ENCODE measurements at regions not wholly inside any gene's neighbourhood (a gene's known extent, or its start where the extent isn't known, plus 50 kb on each side); places are given as distances from the start of the nearest gene placed in this dataset.

- no peak for DNase-seq
Observed at GRCh38 chr7:25759748-25760147, 392.2 kb upstream of the NFE2L3 start.

- no peak for DNase-seq
Observed at GRCh38 chr7:25762511-25763462, 389.2 kb upstream of the NFE2L3 start.

- no peak for DNase-seq
Observed at GRCh38 chr7:25763463-25763860, 388.5 kb upstream of the NFE2L3 start.

- DNase-seq = no peak
Observed at GRCh38 chr7:25765110-25765655, 386.8 kb upstream of the NFE2L3 start.

GRCh38 chr7:25770235-25770634 is 381.8 kb upstream of the NFE2L3 start:
- no peak for DNase-seq

GRCh38 chr7:25770670-25771069 is 381.3 kb upstream of the NFE2L3 start:
- no peak for DNase-seq

GRCh38 chr7:25771491-25771890 is 380.5 kb upstream of the NFE2L3 start:
- no peak for DNase-seq

GRCh38 chr7:25772802-25773201 is 379.2 kb upstream of the NFE2L3 start:
- DNase-seq = no peak

GRCh38 chr7:25774675-25775074 is 377.3 kb upstream of the NFE2L3 start:
- DNase-seq = no peak

- no peak for DNase-seq
Observed at GRCh38 chr7:25775570-25775969, 376.4 kb upstream of the NFE2L3 start.

- no peak for DNase-seq
Observed at GRCh38 chr7:25775999-25776743, 375.8 kb upstream of the NFE2L3 start.

- no peak for DNase-seq
Observed at GRCh38 chr7:25776744-25777123, 375.3 kb upstream of the NFE2L3 start.

GRCh38 chr7:25777969-25778708 is 373.9 kb upstream of the NFE2L3 start:
- DNase-seq = no peak

GRCh38 chr7:25779002-25779546 is 372.9 kb upstream of the NFE2L3 start:
- no peak for DNase-seq

GRCh38 chr7:25780904-25781303 is 371.1 kb upstream of the NFE2L3 start:
- DNase-seq = no peak

GRCh38 chr7:25781704-25782103 is 370.3 kb upstream of the NFE2L3 start:
- no peak for DNase-seq

GRCh38 chr7:25786936-25787335 is 365.1 kb upstream of the NFE2L3 start:
- no peak for DNase-seq

GRCh38 chr7:25787336-25787735 is 364.7 kb upstream of the NFE2L3 start:
- DNase-seq = no peak

GRCh38 chr7:25788371-25788770 is 363.6 kb upstream of the NFE2L3 start:
- no peak for DNase-seq

GRCh38 chr7:25788961-25789620 is 362.9 kb upstream of the NFE2L3 start:
- DNase-seq = no peak

- DNase-seq = no peak
Observed at GRCh38 chr7:25789701-25790640, 362.0 kb upstream of the NFE2L3 start.

All from stimulated activated CD4-positive, alpha-beta T cell treated with anti-CD3 and anti-CD28 coated beads, Interleukin-2, amount 100 ng/mL, for 48 hours (primary cell).